ENCODE measurements at regions not wholly inside any gene's neighbourhood (a gene's known extent, or its start where the extent isn't known, plus 50 kb on each side); places are given as distances from the start of the nearest gene placed in this dataset.

DNA sequence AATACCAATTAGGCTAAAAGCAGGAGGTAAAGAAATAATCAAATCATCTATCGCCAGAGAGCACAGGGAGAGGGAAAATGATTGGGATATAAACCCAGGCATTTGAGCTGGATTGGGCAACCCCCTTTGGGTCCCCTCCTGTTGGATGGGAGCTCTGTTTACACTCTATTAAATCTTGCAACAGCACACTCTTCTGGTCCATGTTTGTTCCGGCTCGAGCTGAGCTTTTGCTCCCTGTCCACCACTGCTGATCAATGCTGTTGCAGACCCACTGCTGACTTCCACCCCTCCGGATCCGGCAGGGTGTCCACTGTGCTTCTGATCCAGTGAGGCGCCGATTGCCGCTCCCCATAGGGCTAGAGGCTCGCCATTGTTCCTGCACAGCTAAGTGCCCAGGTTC lies 493.8 kb downstream of the MATN1 start:
- H3K9me3 ChIP-seq: no peaks in the 10 kb centered on the region
- TF ChIP-seq ZC3H11A (IDR thresholded peaks at IDR 0.05): no peak
- TF ChIP-seq KDM1A (IDR thresholded peaks at IDR 0.05; ENCODE audit: low read depth): no peak
- no peak for TF ChIP-seq RNF2 (IDR thresholded peaks at IDR 0.05; ENCODE audit: borderline replicate concordance, low read depth)
- no peak for TF ChIP-seq POLR2A (IDR thresholded peaks at IDR 0.05; ENCODE audit: low read length)
- TF ChIP-seq PBX3 (IDR thresholded peaks at IDR 0.05): no peak
- TF ChIP-seq KDM5A (IDR thresholded peaks at IDR 0.05): no peak
- TF ChIP-seq RCOR1 (IDR thresholded peaks at IDR 0.05; ENCODE audit: low read depth, low read length): no peak
- no peak for TF ChIP-seq REST (IDR thresholded peaks at IDR 0.05)
- TF ChIP-seq FOXS1 (CRISPR knock-in tag; IDR thresholded peaks at IDR 0.05): no peak
- TF ChIP-seq CTCF (IDR thresholded peaks at IDR 0.05): no peak
- no peak for TF ChIP-seq JUNB (IDR thresholded peaks at IDR 0.05)
- POLR2A ChIA-PET: no interaction called here
- H3K4me3 ChIP-seq: no peak overlapping the region
- CTCF ChIA-PET: no interaction called here
- H3K4me2 ChIP-seq: no peak overlapping the region
- FAIRE-seq (no peak), DNase-seq (ENCODE audit: low read depth in 1 of 2, low spot score in 1 of 2) (no peak), ATAC-seq (no peak)
- 36% methylated on average over 6 of the region's 9 CpGs for WGBS (ENCODE audit: missing lambda C conversion rate)
- no peaks in the 10 kb centered on the region for H3K4me1 ChIP-seq
- H3K27ac ChIP-seq: no peak overlapping the region

DNA sequence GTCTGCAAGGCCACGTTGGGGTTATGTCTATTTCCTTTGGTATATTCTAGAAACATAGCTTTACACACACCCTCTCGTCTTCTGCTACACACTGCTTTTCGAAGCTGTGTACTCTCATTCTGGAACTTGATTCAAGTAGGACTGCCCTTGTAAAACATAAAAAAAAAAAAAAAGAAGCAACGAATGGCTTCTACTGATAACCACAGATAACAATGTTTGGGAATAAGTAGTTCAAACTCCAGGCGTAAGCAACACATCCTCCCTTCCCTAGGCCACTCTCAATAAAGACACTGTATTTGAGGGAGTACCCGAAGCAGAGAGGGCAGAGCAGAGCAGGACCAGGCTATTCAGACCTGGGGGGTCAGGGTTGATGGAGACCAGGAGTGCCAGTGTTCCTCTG lies 496.7 kb downstream of the MATN1 start:
- POLR2A ChIA-PET: no interaction called here
- DNase-seq (ENCODE audit: low read depth in 1 of 2, low spot score in 1 of 2): no peak
- Histone ChIP-seq H3K4me1 (no peaks in the 10 kb centered on the region), H3K9me3 (no peaks in the 10 kb centered on the region), H3K4me3 (no peak overlapping the region), H3K27ac (no peak overlapping the region), H3K4me2 (no peak overlapping the region)
- TF ChIP-seq FOSL2 (IDR thresholded peaks at IDR 0.05) (no peak), FOSL2 (CRISPR knock-in tag; IDR thresholded peaks at IDR 0.05) (no peak), NR3C1 (IDR thresholded peaks at IDR 0.05) (no peak), PHF8 (IDR thresholded peaks at IDR 0.05; ENCODE audit: borderline replicate concordance, low read depth) (no peak), KDM1A (IDR thresholded peaks at IDR 0.05; ENCODE audit: low read depth) (no peak), RNF2 (IDR thresholded peaks at IDR 0.05; ENCODE audit: borderline replicate concordance, low read depth) (no peak), HOXB13 (CRISPR knock-in tag; IDR thresholded peaks at IDR 0.05; ENCODE audit: low read depth) (no peak), FOXS1 (CRISPR knock-in tag; IDR thresholded peaks at IDR 0.05) (no peak), PBX3 (IDR thresholded peaks at IDR 0.05) (no peak), USF2 (IDR thresholded peaks at IDR 0.05) (no peak), ZFP36 (IDR thresholded peaks at IDR 0.05; ENCODE audit: borderline replicate concordance, partially characterized antibody) (no peak), MAZ (IDR thresholded peaks at IDR 0.05; ENCODE audit: borderline replicate concordance, low read depth, low read length) (no peak), POLR2AphosphoS2 (conservative IDR thresholded peaks at IDR 0.05; ENCODE audit: low read length) (no peak), HMGXB4 (CRISPR knock-in tag; IDR thresholded peaks at IDR 0.05; ENCODE audit: borderline replicate concordance) (no peak), JUNB (IDR thresholded peaks at IDR 0.05) (no peak), NPAS2 (CRISPR knock-in tag; IDR thresholded peaks at IDR 0.05; ENCODE audit: borderline replicate concordance) (no peak), MAX (IDR thresholded peaks at IDR 0.05) (no peak), CHD2 (IDR thresholded peaks at IDR 0.05; ENCODE audit: low read length, partially characterized antibody) (no peak), EP300 (IDR thresholded peaks at IDR 0.05) (no peak), CBX8 (IDR thresholded peaks at IDR 0.05) (no peak)
- WGBS (ENCODE audit: missing lambda C conversion rate): 19% methylated on average over 6 of the region's 6 CpGs
- no peak for FAIRE-seq
- no peak for ATAC-seq
- CTCF ChIA-PET: no interaction called here
